Right lobe of liver (tissue), 4 donors: ENCODE measurements at regions not wholly inside any gene's neighbourhood (a gene's known extent, or its start where the extent isn't known, plus 50 kb on each side); places are given as distances from the start of the nearest gene placed in this dataset.

Experiments used
- CTCF ChIP-seq, 4 donors: fragments of 200-600 bp in 3 of 4; fragments of 450-650 bp in 1 of 4; IDR thresholded peaks; one replicate each; pipeline versions ENCODE4 v1.5.1 to v1.8.0; 2016 to 2022; ENCODE audit warnings: antibody characterized with exemption in 4 of 4, mild to moderate bottlenecking in 2 of 4
- POLR2A ChIP-seq: fragments of 450-650 bp; IDR thresholded peaks from one replicate; pipeline ENCODE4 v1.6.1; 2017; ENCODE audit warnings: antibody characterized with exemption, mild to moderate bottlenecking
- donor health status: DM: no; HTN: no; CAD: no.
- donor health status: DM: no; HTN: no; CAD: no.
- donor health status: DM: no; HTN: yes; CAD: no.

GRCh38 chr10:63722537-63722936, 201.3 kb downstream of the REEP3 start:
- TF ChIP-seq CTCF (IDR thresholded peaks at IDR 0.05) (no peak), POLR2A (no peak)
